ENCODE measurements at regions not wholly inside any gene's neighbourhood (a gene's known extent, or its start where the extent isn't known, plus 50 kb on each side); places are given as distances from the start of the nearest gene placed in this dataset.

- ATAC-seq: no peak
- no peak overlapping the region for H3K4me3 ChIP-seq (ENCODE audit: low read depth in 2 of 2, low read length in 2 of 2)
- CTCF ChIA-PET: no interaction called here
- no peak overlapping the region for H3K27ac ChIP-seq (ENCODE audit: low read length)
- no peak for TF ChIP-seq CTCF (IDR thresholded peaks at IDR 0.05)
- no peak for TF ChIP-seq REST (IDR thresholded peaks at IDR 0.05; ENCODE audit: insufficient read depth in 1 of 2, low read depth in 2 of 2, low read length in 1 of 2)
- TF ChIP-seq SIN3A (IDR thresholded peaks at IDR 0.05; ENCODE audit: borderline replicate concordance, insufficient read depth, low read depth, low read length): no peak
- no peaks in the 10 kb centered on the region for H3K9me3 ChIP-seq (ENCODE audit: control insufficient read depth, insufficient read depth, low read depth, low read length)
- in situ Hi-C loops (cut with HindIII; ENCODE audit: low pct_unique_long_range_greater_than_20kb, low sequenced_read_pairs): no loop called here
- BruUV-seq (replicated peaks): no TSS peak
- POLR2A ChIA-PET: no interaction called here
- no peak for DNase-seq (ENCODE audit: low read depth, low spot score)
- H3K27me3 ChIP-seq (ENCODE audit: control insufficient read depth, insufficient read depth, low read length): no peaks in the 10 kb centered on the region
- intact Hi-C loops (cut with micrococcal nuclease; ENCODE audit: unreplicated experiment): no loop called here
- no peaks in the 10 kb centered on the region for H3K36me3 ChIP-seq (ENCODE audit: control insufficient read depth, insufficient read depth, low read length)
- no peaks in the 10 kb centered on the region for H3K4me1 ChIP-seq (ENCODE audit: control insufficient read depth, insufficient read depth, low read length)
Observed at GRCh38 chr4:188623314-188623854, 484.1 kb downstream of the TRIML1 start.

GRCh38 chr4:188624370-188624769 is 485.1 kb downstream of the TRIML1 start:
- Histone ChIP-seq H3K9me3 (ENCODE audit: control insufficient read depth, insufficient read depth, low read depth, low read length) (no peaks in the 10 kb centered on the region), H3K27me3 (ENCODE audit: control insufficient read depth, insufficient read depth, low read length) (no peaks in the 10 kb centered on the region), H3K4me1 (ENCODE audit: control insufficient read depth, insufficient read depth, low read length) (no peaks in the 10 kb centered on the region), H3K36me3 (ENCODE audit: control insufficient read depth, insufficient read depth, low read length) (no peaks in the 10 kb centered on the region), H3K27ac (ENCODE audit: low read length) (no peak overlapping the region), H3K4me3 (ENCODE audit: low read depth in 2 of 2, low read length in 2 of 2) (no peak overlapping the region)
- TF ChIP-seq SIN3A (IDR thresholded peaks at IDR 0.05; ENCODE audit: borderline replicate concordance, insufficient read depth, low read depth, low read length) (no peak), TCF7L2 (IDR thresholded peaks at IDR 0.05; ENCODE audit: low read depth, low read length) (no peak), POLR2AphosphoS5 (IDR thresholded peaks at IDR 0.05; ENCODE audit: low read depth, low read length) (no peak), CTCF (IDR thresholded peaks at IDR 0.05) (no peak), REST (IDR thresholded peaks at IDR 0.05; ENCODE audit: insufficient read depth in 1 of 2, low read depth in 2 of 2, low read length in 1 of 2) (no peak)
- intact Hi-C loops (cut with micrococcal nuclease; ENCODE audit: unreplicated experiment): no loop called here
- in situ Hi-C loops (cut with HindIII; ENCODE audit: low pct_unique_long_range_greater_than_20kb, low sequenced_read_pairs): no loop called here
- ChIA-PET CTCF (no interaction called here), POLR2A (no interaction called here)
- no TSS peak for BruUV-seq (replicated peaks)
- no peak for DNase-seq (ENCODE audit: low read depth, low spot score)
- ATAC-seq: no peak
